ENCODE measurements at regions not wholly inside any gene's neighbourhood (a gene's known extent, or its start where the extent isn't known, plus 50 kb on each side); places are given as distances from the start of the nearest gene placed in this dataset.
A peak's percentile ranks its signal among the peaks of the same experiment; 100 is the strongest.

DNA sequence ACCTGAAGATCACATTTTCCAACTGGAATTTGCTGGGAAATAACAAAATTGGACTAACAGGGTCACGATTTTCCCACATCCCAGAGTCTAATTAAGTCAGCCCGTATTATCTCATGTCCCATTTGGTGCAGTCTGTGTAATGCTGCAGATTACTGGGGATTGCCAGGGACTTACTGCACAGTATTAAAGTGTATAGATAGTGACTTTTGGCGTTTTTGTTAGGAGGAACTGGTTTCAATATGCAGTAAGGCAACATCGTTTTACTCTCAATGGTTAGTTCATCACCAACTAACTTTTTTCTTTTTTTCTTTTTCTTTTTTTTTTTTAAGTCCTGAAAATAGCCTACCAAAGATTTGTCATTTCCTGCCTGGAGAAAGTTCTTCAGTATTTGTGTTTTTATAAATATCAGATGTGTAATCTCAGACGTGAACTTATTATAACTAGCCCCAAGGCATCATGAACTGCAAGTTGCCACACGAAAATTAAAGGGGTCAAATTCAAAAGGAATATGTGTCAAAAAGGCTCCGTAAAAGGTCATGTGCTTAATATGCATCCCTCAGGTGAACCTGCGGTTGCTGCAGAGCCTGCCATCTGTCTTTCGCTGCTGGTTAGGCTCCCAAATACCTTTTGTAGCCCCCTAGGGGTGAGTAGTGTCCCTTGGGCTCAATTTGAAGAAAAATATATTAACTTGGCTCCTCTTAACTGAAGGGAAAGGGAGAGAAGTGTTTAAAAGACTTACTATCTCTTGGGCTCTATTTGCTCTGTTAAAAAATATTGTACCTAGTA is 176.7 kb upstream of the ADAMTSL1 start:
- no peak for TF ChIP-seq POLR2A (IDR thresholded peaks at IDR 0.05)
- TF ChIP-seq CTCF (IDR thresholded peaks at IDR 0.05), result peak in 3 of 12 donors; percentile 8 to 42 (median 18)

All from heart left ventricle (tissue), 13 donors.